H1 (cell line): ENCODE measurements at regions not wholly inside any gene's neighbourhood (a gene's known extent, or its start where the extent isn't known, plus 50 kb on each side); places are given as distances from the start of the nearest gene placed in this dataset.

Experiments used
- BRCA1 ChIP-seq: IDR thresholded peaks from 2 replicates; pipeline ENCODE4 v1.6.1; 2012; ENCODE audit warnings: low read depth, low read length, improper control_type of control experiment
- CHD2 ChIP-seq: IDR thresholded peaks from 2 replicates; pipeline ENCODE4 v1.6.1; 2012; ENCODE audit warnings: low read length, improper control_type of control experiment
- JUN ChIP-seq: IDR thresholded peaks from 2 replicates; pipeline ENCODE4 v1.6.1; 2011; ENCODE audit warnings: low read depth, mild to moderate bottlenecking, improper control_type of control experiment, low read length
- KDM4A ChIP-seq: IDR thresholded peaks from one replicate; pipeline ENCODE4 v1.7.1; 2012; ENCODE audit warnings: low read depth, mild to moderate bottlenecking, moderate library complexity, low read length, inconsistent platforms; ENCODE audit not compliant: severe bottlenecking
- PHF8 ChIP-seq: fragments of 200-600 bp; sonication (generic); conservative IDR thresholded peaks from 2 replicates; pipeline ENCODE4 v1.7.1; 2012; ENCODE audit warnings: low read depth, mild to moderate bottlenecking, inconsistent platforms, low read length, moderate library complexity
- SIRT6 ChIP-seq: IDR thresholded peaks from one replicate; pipeline ENCODE4 v1.7.1; 2012; ENCODE audit warnings: low read length, inconsistent platforms
- TBP ChIP-seq: IDR thresholded peaks from 2 replicates; pipeline ENCODE4 v1.6.1; 2011; ENCODE audit warnings: low read depth, low read length, improper control_type of control experiment
- ZNF274 ChIP-seq: IDR thresholded peaks from 2 replicates; pipeline ENCODE4 v1.7.0; 2012; ENCODE audit warnings: low read length, borderline replicate concordance; ENCODE audit errors: extremely low read depth
- TF ChIP-seq, protein P1 (sequence below): fragments of 300-600 bp; sonication (generic); IDR thresholded peaks from 2 replicates; pipeline ENCODE4 v1.7.1; 2012; ENCODE audit warnings: low read length, moderate library complexity, mild to moderate bottlenecking, inconsistent platforms; ENCODE audit not compliant: insufficient replicate concordance

DNA sequence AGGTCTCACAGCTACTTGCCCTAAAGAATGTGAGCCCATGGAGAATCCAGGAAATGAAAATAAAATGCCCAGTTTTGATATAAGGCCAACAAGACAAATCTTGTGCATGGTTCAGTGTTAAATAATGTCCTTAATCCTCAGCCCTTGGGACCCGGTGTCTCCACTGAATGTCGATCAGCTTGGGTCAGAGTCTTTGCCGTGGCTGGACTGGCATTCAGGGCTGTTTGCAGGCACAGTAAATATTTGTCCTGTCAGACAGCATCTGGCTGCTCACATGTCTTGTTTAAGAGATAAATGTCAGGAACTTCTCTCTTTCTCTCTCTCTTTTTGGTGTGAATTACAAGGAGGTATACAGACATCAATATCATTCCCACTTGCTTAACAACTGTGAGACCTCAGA, 452.5 kb downstream of the FUT8 start (continued):
- TF ChIP-seq, protein P1, sequence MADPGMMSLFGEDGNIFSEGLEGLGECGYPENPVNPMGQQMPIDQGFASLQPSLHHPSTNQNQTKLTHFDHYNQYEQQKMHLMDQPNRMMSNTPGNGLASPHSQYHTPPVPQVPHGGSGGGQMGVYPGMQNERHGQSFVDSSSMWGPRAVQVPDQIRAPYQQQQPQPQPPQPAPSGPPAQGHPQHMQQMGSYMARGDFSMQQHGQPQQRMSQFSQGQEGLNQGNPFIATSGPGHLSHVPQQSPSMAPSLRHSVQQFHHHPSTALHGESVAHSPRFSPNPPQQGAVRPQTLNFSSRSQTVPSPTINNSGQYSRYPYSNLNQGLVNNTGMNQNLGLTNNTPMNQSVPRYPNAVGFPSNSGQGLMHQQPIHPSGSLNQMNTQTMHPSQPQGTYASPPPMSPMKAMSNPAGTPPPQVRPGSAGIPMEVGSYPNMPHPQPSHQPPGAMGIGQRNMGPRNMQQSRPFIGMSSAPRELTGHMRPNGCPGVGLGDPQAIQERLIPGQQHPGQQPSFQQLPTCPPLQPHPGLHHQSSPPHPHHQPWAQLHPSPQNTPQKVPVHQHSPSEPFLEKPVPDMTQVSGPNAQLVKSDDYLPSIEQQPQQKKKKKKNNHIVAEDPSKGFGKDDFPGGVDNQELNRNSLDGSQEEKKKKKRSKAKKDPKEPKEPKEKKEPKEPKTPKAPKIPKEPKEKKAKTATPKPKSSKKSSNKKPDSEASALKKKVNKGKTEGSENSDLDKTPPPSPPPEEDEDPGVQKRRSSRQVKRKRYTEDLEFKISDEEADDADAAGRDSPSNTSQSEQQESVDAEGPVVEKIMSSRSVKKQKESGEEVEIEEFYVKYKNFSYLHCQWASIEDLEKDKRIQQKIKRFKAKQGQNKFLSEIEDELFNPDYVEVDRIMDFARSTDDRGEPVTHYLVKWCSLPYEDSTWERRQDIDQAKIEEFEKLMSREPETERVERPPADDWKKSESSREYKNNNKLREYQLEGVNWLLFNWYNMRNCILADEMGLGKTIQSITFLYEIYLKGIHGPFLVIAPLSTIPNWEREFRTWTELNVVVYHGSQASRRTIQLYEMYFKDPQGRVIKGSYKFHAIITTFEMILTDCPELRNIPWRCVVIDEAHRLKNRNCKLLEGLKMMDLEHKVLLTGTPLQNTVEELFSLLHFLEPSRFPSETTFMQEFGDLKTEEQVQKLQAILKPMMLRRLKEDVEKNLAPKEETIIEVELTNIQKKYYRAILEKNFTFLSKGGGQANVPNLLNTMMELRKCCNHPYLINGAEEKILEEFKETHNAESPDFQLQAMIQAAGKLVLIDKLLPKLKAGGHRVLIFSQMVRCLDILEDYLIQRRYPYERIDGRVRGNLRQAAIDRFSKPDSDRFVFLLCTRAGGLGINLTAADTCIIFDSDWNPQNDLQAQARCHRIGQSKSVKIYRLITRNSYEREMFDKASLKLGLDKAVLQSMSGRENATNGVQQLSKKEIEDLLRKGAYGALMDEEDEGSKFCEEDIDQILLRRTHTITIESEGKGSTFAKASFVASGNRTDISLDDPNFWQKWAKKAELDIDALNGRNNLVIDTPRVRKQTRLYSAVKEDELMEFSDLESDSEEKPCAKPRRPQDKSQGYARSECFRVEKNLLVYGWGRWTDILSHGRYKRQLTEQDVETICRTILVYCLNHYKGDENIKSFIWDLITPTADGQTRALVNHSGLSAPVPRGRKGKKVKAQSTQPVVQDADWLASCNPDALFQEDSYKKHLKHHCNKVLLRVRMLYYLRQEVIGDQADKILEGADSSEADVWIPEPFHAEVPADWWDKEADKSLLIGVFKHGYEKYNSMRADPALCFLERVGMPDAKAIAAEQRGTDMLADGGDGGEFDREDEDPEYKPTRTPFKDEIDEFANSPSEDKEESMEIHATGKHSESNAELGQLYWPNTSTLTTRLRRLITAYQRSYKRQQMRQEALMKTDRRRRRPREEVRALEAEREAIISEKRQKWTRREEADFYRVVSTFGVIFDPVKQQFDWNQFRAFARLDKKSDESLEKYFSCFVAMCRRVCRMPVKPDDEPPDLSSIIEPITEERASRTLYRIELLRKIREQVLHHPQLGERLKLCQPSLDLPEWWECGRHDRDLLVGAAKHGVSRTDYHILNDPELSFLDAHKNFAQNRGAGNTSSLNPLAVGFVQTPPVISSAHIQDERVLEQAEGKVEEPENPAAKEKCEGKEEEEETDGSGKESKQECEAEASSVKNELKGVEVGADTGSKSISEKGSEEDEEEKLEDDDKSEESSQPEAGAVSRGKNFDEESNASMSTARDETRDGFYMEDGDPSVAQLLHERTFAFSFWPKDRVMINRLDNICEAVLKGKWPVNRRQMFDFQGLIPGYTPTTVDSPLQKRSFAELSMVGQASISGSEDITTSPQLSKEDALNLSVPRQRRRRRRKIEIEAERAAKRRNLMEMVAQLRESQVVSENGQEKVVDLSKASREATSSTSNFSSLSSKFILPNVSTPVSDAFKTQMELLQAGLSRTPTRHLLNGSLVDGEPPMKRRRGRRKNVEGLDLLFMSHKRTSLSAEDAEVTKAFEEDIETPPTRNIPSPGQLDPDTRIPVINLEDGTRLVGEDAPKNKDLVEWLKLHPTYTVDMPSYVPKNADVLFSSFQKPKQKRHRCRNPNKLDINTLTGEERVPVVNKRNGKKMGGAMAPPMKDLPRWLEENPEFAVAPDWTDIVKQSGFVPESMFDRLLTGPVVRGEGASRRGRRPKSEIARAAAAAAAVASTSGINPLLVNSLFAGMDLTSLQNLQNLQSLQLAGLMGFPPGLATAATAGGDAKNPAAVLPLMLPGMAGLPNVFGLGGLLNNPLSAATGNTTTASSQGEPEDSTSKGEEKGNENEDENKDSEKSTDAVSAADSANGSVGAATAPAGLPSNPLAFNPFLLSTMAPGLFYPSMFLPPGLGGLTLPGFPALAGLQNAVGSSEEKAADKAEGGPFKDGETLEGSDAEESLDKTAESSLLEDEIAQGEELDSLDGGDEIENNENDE, result no peak
- TF ChIP-seq ZNF274 (no peak), SIRT6 (no peak), TBP (no peak), CHD2 (no peak), JUN (no peak), BRCA1 (no peak), PHF8 (no peak), KDM4A (no peak)
